Activated CD4-positive, alpha-beta T cell treated with anti-CD3 and anti-CD28 coated beads for 48 hours (primary cell): ENCODE measurements at regions not wholly inside any gene's neighbourhood (a gene's known extent, or its start where the extent isn't known, plus 50 kb on each side); places are given as distances from the start of the nearest gene placed in this dataset.

Experiments used
- DNase-seq: peaks from one replicate; pipeline ENCODE4 v3.0.0-alpha.2; 2020

DNA sequence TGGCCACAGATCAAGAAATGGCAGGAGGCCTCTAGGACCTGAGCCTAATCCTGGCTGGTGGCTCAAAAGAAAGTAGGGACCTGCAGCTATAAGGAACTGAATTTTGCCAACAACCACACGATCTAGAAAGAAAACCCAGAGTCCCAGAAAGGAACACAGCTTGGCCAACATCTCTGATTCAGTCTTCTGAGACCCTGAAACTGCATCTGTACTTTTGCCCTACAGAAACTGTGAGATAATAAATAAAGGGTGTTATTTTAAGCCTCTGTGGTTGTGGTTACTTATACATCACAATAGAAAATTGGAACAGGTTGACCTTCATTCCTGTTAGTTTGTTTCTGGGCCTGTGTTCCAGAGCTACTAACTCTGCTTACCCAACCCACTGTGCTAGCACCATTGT is 356.8 kb upstream of the ST6GAL2 start:
- no peak for DNase-seq

- DNase-seq: no peak
These were observed 363.0 kb upstream of the ST6GAL2 start for GRCh38 chr2:107248932-107249331.

DNA sequence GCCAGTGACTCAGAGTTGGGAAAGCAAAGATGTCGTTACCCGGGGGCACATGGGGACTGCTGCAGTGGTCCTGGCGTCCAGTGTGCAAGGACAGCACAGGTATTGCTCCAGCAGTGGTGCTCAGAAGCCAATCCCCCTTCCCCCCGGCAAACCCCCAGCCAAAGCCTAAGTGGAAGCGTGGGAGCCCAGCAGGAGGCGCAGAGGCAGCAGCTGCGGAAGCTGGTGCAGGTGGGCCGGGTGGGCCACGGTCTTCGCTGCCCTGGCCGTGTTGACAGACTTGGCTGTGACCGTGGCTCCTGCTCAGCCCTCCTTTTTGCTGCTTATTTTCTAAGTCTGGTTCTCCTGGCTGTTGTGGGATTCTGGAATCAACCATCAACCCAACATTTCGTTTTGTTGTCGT is 369.8 kb upstream of the ST6GAL2 start:
- no peak for DNase-seq

GRCh38 chr2:107258531-107259407 is 372.8 kb upstream of the ST6GAL2 start:
- DNase-seq: no peak

GRCh38 chr2:107259408-107260195 is 373.6 kb upstream of the ST6GAL2 start:
- DNase-seq: no peak

DNA sequence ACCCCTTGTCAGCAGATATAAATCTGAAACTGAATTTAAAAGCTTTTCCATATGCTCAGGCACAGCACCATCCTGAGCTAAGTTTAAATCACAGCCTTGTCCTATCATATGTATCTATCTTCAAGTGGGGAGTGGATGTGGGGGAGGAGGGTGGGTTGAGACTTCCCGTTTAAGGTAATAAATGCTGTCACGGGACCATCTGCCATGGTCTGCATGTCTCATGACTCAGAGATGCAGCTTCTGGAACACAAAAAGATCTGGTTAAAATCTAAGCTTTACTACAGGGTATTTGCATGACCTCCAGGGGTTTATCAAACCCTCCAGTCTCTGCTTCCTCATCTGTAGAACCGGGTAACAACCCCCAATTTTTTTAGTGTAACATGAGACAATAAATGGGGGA is 377.7 kb upstream of the ST6GAL2 start:
- no peak for DNase-seq

DNA sequence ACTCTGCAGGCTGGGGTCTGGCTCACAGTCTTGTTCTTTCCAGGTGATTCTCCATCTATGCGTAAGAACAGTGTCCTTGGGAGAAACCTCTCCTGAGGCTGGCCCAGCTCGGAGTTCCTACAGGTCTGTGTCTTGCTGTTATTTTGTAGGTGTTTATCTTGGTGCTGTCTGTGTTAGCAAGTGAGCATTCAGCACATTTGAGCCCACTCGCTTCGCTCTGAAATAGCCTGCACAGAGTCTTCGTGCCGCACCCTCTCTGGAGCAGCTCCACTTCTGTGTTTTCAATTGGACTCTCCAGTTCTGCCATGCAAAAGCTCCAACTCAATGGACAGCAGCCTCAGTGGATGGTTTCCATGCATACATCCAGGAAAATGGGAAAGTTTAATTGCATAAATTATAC is 378.2 kb upstream of the ST6GAL2 start:
- no peak for DNase-seq

GRCh38 chr2:107266555-107266954 is 380.6 kb upstream of the ST6GAL2 start:
- DNase-seq: no peak

- no peak for DNase-seq
These were observed 381.1 kb upstream of the ST6GAL2 start for GRCh38 chr2:107267086-107267485.

GRCh38 chr2:107276034-107276433 is 390.1 kb upstream of the ST6GAL2 start:
- no peak for DNase-seq

DNA sequence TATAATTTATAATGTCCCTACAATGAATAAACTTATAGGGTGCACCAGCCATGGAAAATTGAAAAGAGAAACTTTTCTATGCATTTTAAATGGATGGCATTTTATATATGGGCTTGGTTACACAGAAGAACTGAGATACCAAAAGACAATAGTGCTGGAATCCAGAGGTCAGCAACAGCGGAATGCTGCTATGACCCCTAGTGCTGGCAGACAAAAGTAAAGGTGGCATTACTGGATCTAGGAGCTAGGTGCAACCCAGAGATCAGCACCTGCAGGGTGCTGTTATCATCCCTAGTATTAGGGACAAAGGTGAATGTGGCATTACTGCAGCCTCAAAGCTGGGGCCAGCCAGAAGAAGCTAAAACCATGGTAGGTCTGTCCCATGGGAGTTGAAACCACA is 392.7 kb upstream of the ST6GAL2 start:
- DNase-seq: no peak

- no peak for DNase-seq
These were observed 395.7 kb upstream of the ST6GAL2 start for GRCh38 chr2:107281637-107282036.

- DNase-seq: no peak
These were observed 396.2 kb upstream of the ST6GAL2 start for GRCh38 chr2:107282135-107282534.

DNA sequence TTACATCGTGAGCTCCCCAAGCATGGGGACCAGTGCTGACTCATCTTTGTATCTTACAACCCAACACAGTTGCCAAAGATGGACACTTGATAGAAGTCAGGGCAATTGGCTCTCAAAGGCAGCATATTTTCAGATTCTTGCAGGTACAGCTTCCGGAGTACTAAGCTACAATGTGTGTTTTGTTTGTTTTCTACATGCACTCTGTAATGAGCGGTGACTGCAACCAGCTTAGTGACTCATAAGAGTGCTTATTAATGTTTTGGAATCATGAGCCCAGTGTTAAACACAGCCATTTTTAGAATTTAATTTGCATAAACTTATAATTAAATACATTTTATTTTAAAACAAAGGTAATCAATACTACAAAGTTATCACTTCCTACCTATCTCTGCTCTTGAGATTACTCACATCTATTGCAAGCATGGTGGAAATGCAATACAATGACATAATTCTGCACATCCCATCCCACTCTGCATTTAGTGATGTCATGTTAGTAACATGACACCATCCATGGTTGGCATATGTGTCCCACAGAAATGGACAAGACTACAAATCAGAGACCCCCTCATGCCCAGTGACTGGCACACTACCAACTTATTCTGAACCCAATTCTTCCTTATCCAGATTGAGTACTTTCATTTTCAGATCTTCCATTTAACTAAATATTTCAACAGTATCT is 399.8 kb upstream of the ST6GAL2 start:
- DNase-seq: no peak

GRCh38 chr2:107290041-107290440 is 404.1 kb upstream of the ST6GAL2 start:
- no peak for DNase-seq

GRCh38 chr2:107303964-107304363 is 418.0 kb upstream of the ST6GAL2 start:
- no peak for DNase-seq

GRCh38 chr2:107305966-107306365 is 420.0 kb upstream of the ST6GAL2 start:
- DNase-seq: no peak

GRCh38 chr2:107306881-107307280 is 420.9 kb upstream of the ST6GAL2 start:
- no peak for DNase-seq

DNA sequence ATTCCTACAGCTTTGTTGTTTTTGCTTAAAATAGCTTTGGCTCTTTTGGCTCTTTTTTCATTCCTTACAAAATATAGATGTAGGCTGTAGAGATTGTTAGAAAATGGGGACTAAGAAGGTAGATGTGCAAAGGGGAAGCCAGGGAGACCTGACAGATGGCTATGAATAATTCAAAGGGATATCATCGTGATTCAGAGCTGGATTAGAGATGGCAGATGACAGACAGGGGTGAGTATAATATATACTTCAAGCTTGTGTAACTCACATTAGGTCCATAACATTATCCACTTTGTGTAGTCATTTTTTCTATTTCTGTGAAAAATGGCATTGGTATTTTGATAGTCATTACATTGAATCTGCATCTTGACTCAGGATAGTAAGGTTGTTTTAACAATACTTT is 422.9 kb upstream of the ST6GAL2 start:
- DNase-seq: no peak

DNA sequence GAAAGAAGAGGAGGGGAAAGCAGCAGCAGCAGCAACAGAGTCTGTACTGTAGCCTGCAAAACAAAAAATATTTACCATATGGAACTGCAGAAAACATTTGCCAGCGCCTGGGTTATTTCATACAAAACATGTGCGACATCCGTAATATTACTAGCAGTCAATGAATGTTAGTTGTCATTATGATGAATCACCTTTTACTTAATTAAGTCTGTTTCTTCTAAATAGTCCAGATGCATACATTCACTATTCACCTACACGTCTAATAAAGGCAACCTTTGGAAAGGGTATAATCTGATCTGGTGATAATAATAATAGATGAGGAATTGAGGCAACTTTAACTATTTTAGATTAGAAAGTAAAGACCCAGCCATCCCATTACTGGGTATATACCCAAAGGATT is 426.3 kb upstream of the ST6GAL2 start:
- DNase-seq: no peak

- DNase-seq: no peak
These were observed 427.3 kb upstream of the ST6GAL2 start for GRCh38 chr2:107313316-107313715.

DNA sequence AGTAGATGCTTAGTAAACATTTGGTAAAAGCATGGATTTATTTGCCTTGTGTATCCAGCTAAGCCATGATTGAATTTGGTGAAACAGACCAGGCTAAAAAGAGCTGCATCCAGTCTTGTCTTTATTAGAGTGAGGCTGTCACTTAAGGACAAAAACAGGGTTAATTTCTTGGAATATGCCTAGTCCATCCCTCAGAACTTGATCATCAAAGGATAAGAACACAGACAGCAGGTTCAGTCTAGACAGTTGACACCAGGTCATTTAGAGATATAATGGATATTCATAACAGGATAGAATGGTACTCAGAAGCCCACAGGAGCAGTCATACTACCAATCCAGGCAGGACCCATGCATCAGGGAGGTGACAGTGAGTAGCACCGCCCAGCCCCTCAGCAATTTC is 434.9 kb upstream of the ST6GAL2 start:
- DNase-seq: no peak

GRCh38 chr2:107322416-107322815 is 436.4 kb upstream of the ST6GAL2 start:
- no peak for DNase-seq
